ENCODE measurements at regions not wholly inside any gene's neighbourhood (a gene's known extent, or its start where the extent isn't known, plus 50 kb on each side); places are given as distances from the start of the nearest gene placed in this dataset.

DNA sequence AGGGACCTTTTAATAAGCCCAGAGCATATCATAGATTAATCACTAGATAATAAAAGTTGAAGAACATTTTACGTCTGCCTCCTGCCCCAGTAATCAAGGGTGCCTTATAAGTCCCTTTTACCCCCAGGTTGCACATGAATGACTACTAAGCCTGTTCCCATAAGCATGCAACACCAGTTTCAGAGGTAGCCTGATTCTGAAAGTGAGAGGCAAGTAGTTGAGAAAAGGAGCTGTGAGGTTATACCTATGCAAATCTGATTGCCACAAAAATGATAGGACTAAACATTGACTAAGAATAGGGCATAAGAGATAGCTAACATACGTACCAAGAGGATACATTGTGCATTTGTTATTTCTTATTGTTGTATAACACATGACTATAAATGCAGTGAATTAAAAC lies 681.9 kb downstream of the ISL1 start (continued):
- TF ChIP-seq, protein P1, sequence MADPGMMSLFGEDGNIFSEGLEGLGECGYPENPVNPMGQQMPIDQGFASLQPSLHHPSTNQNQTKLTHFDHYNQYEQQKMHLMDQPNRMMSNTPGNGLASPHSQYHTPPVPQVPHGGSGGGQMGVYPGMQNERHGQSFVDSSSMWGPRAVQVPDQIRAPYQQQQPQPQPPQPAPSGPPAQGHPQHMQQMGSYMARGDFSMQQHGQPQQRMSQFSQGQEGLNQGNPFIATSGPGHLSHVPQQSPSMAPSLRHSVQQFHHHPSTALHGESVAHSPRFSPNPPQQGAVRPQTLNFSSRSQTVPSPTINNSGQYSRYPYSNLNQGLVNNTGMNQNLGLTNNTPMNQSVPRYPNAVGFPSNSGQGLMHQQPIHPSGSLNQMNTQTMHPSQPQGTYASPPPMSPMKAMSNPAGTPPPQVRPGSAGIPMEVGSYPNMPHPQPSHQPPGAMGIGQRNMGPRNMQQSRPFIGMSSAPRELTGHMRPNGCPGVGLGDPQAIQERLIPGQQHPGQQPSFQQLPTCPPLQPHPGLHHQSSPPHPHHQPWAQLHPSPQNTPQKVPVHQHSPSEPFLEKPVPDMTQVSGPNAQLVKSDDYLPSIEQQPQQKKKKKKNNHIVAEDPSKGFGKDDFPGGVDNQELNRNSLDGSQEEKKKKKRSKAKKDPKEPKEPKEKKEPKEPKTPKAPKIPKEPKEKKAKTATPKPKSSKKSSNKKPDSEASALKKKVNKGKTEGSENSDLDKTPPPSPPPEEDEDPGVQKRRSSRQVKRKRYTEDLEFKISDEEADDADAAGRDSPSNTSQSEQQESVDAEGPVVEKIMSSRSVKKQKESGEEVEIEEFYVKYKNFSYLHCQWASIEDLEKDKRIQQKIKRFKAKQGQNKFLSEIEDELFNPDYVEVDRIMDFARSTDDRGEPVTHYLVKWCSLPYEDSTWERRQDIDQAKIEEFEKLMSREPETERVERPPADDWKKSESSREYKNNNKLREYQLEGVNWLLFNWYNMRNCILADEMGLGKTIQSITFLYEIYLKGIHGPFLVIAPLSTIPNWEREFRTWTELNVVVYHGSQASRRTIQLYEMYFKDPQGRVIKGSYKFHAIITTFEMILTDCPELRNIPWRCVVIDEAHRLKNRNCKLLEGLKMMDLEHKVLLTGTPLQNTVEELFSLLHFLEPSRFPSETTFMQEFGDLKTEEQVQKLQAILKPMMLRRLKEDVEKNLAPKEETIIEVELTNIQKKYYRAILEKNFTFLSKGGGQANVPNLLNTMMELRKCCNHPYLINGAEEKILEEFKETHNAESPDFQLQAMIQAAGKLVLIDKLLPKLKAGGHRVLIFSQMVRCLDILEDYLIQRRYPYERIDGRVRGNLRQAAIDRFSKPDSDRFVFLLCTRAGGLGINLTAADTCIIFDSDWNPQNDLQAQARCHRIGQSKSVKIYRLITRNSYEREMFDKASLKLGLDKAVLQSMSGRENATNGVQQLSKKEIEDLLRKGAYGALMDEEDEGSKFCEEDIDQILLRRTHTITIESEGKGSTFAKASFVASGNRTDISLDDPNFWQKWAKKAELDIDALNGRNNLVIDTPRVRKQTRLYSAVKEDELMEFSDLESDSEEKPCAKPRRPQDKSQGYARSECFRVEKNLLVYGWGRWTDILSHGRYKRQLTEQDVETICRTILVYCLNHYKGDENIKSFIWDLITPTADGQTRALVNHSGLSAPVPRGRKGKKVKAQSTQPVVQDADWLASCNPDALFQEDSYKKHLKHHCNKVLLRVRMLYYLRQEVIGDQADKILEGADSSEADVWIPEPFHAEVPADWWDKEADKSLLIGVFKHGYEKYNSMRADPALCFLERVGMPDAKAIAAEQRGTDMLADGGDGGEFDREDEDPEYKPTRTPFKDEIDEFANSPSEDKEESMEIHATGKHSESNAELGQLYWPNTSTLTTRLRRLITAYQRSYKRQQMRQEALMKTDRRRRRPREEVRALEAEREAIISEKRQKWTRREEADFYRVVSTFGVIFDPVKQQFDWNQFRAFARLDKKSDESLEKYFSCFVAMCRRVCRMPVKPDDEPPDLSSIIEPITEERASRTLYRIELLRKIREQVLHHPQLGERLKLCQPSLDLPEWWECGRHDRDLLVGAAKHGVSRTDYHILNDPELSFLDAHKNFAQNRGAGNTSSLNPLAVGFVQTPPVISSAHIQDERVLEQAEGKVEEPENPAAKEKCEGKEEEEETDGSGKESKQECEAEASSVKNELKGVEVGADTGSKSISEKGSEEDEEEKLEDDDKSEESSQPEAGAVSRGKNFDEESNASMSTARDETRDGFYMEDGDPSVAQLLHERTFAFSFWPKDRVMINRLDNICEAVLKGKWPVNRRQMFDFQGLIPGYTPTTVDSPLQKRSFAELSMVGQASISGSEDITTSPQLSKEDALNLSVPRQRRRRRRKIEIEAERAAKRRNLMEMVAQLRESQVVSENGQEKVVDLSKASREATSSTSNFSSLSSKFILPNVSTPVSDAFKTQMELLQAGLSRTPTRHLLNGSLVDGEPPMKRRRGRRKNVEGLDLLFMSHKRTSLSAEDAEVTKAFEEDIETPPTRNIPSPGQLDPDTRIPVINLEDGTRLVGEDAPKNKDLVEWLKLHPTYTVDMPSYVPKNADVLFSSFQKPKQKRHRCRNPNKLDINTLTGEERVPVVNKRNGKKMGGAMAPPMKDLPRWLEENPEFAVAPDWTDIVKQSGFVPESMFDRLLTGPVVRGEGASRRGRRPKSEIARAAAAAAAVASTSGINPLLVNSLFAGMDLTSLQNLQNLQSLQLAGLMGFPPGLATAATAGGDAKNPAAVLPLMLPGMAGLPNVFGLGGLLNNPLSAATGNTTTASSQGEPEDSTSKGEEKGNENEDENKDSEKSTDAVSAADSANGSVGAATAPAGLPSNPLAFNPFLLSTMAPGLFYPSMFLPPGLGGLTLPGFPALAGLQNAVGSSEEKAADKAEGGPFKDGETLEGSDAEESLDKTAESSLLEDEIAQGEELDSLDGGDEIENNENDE (IDR thresholded peaks at IDR 0.05; ENCODE audit: insufficient replicate concordance, low read length), result no peak
- TF ChIP-seq HDAC6 (IDR thresholded peaks at IDR 0.05; ENCODE audit: low read depth, low read length), result no peak
- TF ChIP-seq EGR1 (IDR thresholded peaks at IDR 0.05; ENCODE audit: borderline replicate concordance, low read depth, low read length), result no peak
